ENCODE measurements at regions not wholly inside any gene's neighbourhood (a gene's known extent, or its start where the extent isn't known, plus 50 kb on each side); places are given as distances from the start of the nearest gene placed in this dataset.

- Histone ChIP-seq H3K4me1 (ENCODE audit: control insufficient read depth, low read length) (no peaks in the 10 kb centered on the region), H3K4me2 (ENCODE audit: low read length) (no peak overlapping the region), H3K4me3 (ENCODE audit: low read length) (no peak overlapping the region), H3K79me2 (ENCODE audit: control insufficient read depth, low read length) (no peaks in the 10 kb centered on the region), H3K27me3 (ENCODE audit: control insufficient read depth, low read length) (no peaks in the 10 kb centered on the region), H3F3A (ENCODE audit: control insufficient read depth, insufficient read depth) (no peaks in the 10 kb centered on the region), H3K27ac (ENCODE audit: low read depth, low read length) (no peak overlapping the region), H3K36me3 (ENCODE audit: control insufficient read depth, low read length) (no peaks in the 10 kb centered on the region), H3K9me3 (ENCODE audit: control insufficient read depth, insufficient read depth, low read length) (no peaks in the 10 kb centered on the region), H4K20me1 (ENCODE audit: control insufficient read depth, insufficient read depth, low read depth, low read length) (no peaks in the 10 kb centered on the region), H3K9me2 (replicated peaks; ENCODE audit: control insufficient read depth, low read length) (no peaks in the 10 kb centered on the region)
- TF ChIP-seq EZH2phosphoT487 (IDR thresholded peaks at IDR 0.05; ENCODE audit: borderline replicate concordance, low read length) (no peak), CTCF (IDR thresholded peaks at IDR 0.05; ENCODE audit: low read depth, low read length, poor library complexity, severe bottlenecking) (no peak)
Observed at GRCh38 chr4:28879900-28880299, 1840.3 kb upstream of the PCDH7 start.

GRCh38 chr4:28883211-28883610 is 1837.0 kb upstream of the PCDH7 start:
- Histone ChIP-seq H3K9me2 (replicated peaks; ENCODE audit: control insufficient read depth, low read length) (no peaks in the 10 kb centered on the region), H3K4me1 (ENCODE audit: control insufficient read depth, low read length) (no peaks in the 10 kb centered on the region), H3K4me2 (ENCODE audit: low read length) (no peak overlapping the region), H3K79me2 (ENCODE audit: control insufficient read depth, low read length) (no peaks in the 10 kb centered on the region), H3K27me3 (ENCODE audit: control insufficient read depth, low read length) (no peaks in the 10 kb centered on the region), H3K4me3 (ENCODE audit: low read length) (no peak overlapping the region), H3K36me3 (ENCODE audit: control insufficient read depth, low read length) (no peaks in the 10 kb centered on the region), H4K20me1 (ENCODE audit: control insufficient read depth, insufficient read depth, low read depth, low read length) (no peaks in the 10 kb centered on the region), H3K27ac (ENCODE audit: low read depth, low read length) (no peak overlapping the region), H3F3A (ENCODE audit: control insufficient read depth, insufficient read depth) (no peaks in the 10 kb centered on the region), H3K9me3 (ENCODE audit: control insufficient read depth, insufficient read depth, low read length) (no peaks in the 10 kb centered on the region)
- TF ChIP-seq CTCF (IDR thresholded peaks at IDR 0.05; ENCODE audit: low read depth, low read length, poor library complexity, severe bottlenecking), result no peak
- no peak for TF ChIP-seq EZH2phosphoT487 (IDR thresholded peaks at IDR 0.05; ENCODE audit: borderline replicate concordance, low read length)

GRCh38 chr4:28886934-28887333 is 1833.2 kb upstream of the PCDH7 start:
- no peaks in the 10 kb centered on the region for H3K9me2 ChIP-seq (replicated peaks; ENCODE audit: control insufficient read depth, low read length)
- H3K27me3 ChIP-seq (ENCODE audit: control insufficient read depth, low read length), result no peaks in the 10 kb centered on the region
- no peak overlapping the region for H3K27ac ChIP-seq (ENCODE audit: low read depth, low read length)
- no peaks in the 10 kb centered on the region for H3K36me3 ChIP-seq (ENCODE audit: control insufficient read depth, low read length)
- no peaks in the 10 kb centered on the region for H4K20me1 ChIP-seq (ENCODE audit: control insufficient read depth, insufficient read depth, low read depth, low read length)
- no peaks in the 10 kb centered on the region for H3K4me1 ChIP-seq (ENCODE audit: control insufficient read depth, low read length)
- no peaks in the 10 kb centered on the region for H3K79me2 ChIP-seq (ENCODE audit: control insufficient read depth, low read length)
- H3K4me2 ChIP-seq (ENCODE audit: low read length), result no peak overlapping the region
- no peak overlapping the region for H3K4me3 ChIP-seq (ENCODE audit: low read length)
- no peak for TF ChIP-seq CTCF (IDR thresholded peaks at IDR 0.05; ENCODE audit: low read depth, low read length, poor library complexity, severe bottlenecking)
- TF ChIP-seq EZH2phosphoT487 (IDR thresholded peaks at IDR 0.05; ENCODE audit: borderline replicate concordance, low read length), result no peak
- no peaks in the 10 kb centered on the region for H3F3A ChIP-seq (ENCODE audit: control insufficient read depth, insufficient read depth)
- no peaks in the 10 kb centered on the region for H3K9me3 ChIP-seq (ENCODE audit: control insufficient read depth, insufficient read depth, low read length)

Measured in DOHH2 (cell line).